ENCODE measurements at regions not wholly inside any gene's neighbourhood (a gene's known extent, or its start where the extent isn't known, plus 50 kb on each side); places are given as distances from the start of the nearest gene placed in this dataset.
A peak's percentile ranks its signal among the peaks of the same experiment; 100 is the strongest.
"Not testable (repeated sequence)": the region's sequence is repeated elsewhere in the genome, so short reads cannot be mapped to it uniquely, and the experiment has no call there.

DNA sequence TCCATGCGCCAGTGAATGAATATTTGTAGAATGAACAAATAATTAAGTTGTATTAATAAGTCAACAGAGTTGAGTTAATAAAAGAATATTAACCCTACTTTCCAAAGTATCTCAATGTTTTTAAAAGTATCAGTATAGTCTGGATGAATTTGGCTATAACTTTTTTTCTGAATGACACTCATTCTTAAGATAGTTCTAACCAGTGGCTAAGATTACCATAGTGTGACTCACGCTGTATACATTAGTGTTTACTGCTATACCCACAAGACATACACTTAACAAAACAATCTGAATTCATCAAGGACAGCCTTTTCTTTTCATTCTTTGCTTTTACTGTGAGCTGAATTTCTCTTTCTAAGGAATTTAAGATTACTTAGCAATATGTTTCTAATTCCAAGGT lies 77.0 kb upstream of the PDE1A start:
- H3K27ac ChIP-seq = no peak overlapping the region
- TF ChIP-seq POLR2A (IDR thresholded peaks at IDR 0.05) (no peak), POLR2AphosphoS5 (IDR thresholded peaks at IDR 0.05) (no peak), EP300 (IDR thresholded peaks at IDR 0.05) (no peak)
- TF ChIP-seq, protein P1, sequence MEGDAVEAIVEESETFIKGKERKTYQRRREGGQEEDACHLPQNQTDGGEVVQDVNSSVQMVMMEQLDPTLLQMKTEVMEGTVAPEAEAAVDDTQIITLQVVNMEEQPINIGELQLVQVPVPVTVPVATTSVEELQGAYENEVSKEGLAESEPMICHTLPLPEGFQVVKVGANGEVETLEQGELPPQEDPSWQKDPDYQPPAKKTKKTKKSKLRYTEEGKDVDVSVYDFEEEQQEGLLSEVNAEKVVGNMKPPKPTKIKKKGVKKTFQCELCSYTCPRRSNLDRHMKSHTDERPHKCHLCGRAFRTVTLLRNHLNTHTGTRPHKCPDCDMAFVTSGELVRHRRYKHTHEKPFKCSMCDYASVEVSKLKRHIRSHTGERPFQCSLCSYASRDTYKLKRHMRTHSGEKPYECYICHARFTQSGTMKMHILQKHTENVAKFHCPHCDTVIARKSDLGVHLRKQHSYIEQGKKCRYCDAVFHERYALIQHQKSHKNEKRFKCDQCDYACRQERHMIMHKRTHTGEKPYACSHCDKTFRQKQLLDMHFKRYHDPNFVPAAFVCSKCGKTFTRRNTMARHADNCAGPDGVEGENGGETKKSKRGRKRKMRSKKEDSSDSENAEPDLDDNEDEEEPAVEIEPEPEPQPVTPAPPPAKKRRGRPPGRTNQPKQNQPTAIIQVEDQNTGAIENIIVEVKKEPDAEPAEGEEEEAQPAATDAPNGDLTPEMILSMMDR (IDR thresholded peaks at IDR 0.05) = no peak
- H3K36me3 ChIP-seq = no peaks in the 10 kb centered on the region
- no peak for ATAC-seq
- H3K27me3 ChIP-seq = no peaks in the 10 kb centered on the region
- H3K9me3 ChIP-seq = no peaks in the 10 kb centered on the region
- no peaks in the 10 kb centered on the region for H3K4me1 ChIP-seq
- WGBS, 2 donors (ENCODE audit: low coverage in 1 of 2) = 89 to 100% methylated on average over 2 of the region's 2 CpGs
- no peak overlapping the region for H3K4me3 ChIP-seq

DNA sequence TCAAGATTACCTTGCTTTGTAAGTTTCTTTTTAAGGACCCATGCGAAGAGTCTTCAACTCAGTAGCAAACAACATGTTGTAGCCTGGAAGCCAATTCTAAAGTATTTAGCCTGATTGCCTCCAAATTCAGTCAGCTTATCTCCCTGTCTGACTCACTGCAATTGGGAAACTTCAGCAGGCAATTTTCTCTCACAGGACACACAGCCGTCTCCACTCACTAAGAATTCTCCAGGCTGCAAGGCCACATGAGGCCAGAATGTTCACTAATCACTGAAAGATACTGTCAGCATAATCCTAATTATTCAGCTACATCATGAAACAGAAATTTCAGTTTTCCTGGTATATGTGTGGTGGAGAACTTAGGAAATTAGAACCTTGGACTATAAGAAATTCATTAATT lies 78.1 kb upstream of the PDE1A start:
- no peak overlapping the region for H3K4me3 ChIP-seq
- no peaks in the 10 kb centered on the region for H3K36me3 ChIP-seq
- no peaks in the 10 kb centered on the region for H3K27me3 ChIP-seq
- H3K9me3 ChIP-seq = no peaks in the 10 kb centered on the region
- WGBS, 2 donors (ENCODE audit: low coverage in 1 of 2) = 53 to 79% methylated on average over 2 of the region's 2 CpGs
- TF ChIP-seq, protein P1 (IDR thresholded peaks at IDR 0.05) = no peak
- TF ChIP-seq EP300 (IDR thresholded peaks at IDR 0.05) = no peak
- no peak for TF ChIP-seq POLR2AphosphoS5 (IDR thresholded peaks at IDR 0.05)
- no peak for TF ChIP-seq POLR2A (IDR thresholded peaks at IDR 0.05)
- no peak overlapping the region for H3K27ac ChIP-seq
- ATAC-seq = peak; percentile 65
- H3K4me1 ChIP-seq = no peaks in the 10 kb centered on the region

DNA sequence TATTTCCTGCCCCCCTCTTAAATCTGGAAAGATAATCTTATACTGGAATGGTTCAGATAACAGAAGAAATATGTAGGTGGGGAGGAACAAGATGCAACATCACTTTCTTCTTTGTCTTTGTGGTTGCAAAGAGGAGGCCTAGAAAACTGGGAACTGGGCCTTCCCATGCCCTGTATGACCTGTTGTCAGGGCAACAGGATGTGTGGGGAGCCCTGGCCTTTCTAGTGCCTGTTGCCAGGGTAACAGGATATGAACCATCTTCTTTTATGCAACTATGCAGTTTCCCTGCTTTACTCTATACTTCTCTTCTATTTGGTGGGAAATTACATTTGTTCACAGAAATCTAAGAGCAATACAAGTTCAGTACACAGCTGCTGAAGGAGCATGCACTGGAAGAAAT lies 79.8 kb upstream of the PDE1A start:
- no peaks in the 10 kb centered on the region for H3K27me3 ChIP-seq
- TF ChIP-seq POLR2A (IDR thresholded peaks at IDR 0.05) = no peak
- no peak overlapping the region for H3K4me3 ChIP-seq
- no peaks in the 10 kb centered on the region for H3K9me3 ChIP-seq
- no peak overlapping the region for H3K27ac ChIP-seq
- H3K4me1 ChIP-seq = no peaks in the 10 kb centered on the region
- no peaks in the 10 kb centered on the region for H3K36me3 ChIP-seq
- ATAC-seq = no peak

DNA sequence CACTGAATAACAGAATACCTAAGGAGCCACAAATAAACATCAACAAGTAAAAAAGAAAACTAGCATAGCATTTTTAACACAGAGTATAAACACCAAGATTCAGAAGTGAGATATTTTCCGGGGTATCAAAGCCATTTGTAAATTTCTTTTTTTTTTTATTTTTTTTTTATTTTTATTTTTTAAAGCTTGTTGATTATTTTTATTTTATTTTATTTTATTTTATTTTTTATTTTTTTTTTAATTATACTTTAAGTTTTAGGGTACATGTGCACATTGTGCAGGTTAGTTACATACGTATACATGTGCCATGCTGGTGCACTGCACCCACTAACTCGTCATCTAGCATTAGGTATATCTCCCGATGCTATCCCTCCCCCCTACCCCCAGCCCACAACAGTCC lies 81.7 kb upstream of the PDE1A start:
- H3K4me3 ChIP-seq, H3K27ac ChIP-seq, H3K36me3 ChIP-seq, H3K9me3 ChIP-seq, H3K27me3 ChIP-seq, ATAC-seq, H3K4me1 ChIP-seq: not testable (repeated sequence)
- WGBS, 2 donors (ENCODE audit: low coverage in 1 of 2) = 76 to 94% methylated on average over 3 of the region's 4 CpGs

DNA sequence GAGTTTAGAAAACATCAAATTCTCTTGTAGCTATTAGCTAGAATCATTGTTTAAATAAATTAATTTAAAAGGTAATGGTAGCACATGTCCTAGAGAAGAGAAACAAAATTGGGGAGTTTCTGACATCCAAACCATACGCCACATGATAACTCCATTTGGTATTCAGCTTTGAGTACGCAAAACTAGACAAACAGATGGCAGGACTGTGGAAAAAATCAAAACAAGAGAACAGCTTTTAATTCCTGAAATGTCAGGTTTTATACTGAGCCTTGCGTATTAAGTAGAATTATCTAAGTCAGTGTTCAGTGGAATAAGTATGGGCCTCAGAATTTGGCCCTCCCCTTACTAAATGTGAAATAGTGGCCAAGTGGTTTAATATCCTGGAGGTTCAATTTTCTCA lies 82.4 kb upstream of the PDE1A start:
- H3K36me3 ChIP-seq = no peaks in the 10 kb centered on the region
- 93 to 97% methylated on average over 3 of the region's 3 CpGs for WGBS, 2 donors (ENCODE audit: low coverage in 1 of 2)
- no peak for ATAC-seq
- no peak overlapping the region for H3K4me3 ChIP-seq
- TF ChIP-seq POLR2AphosphoS5 (IDR thresholded peaks at IDR 0.05) (no peak), POLR2A (IDR thresholded peaks at IDR 0.05) (no peak), EP300 (IDR thresholded peaks at IDR 0.05) (no peak)
- TF ChIP-seq, protein P1 (IDR thresholded peaks at IDR 0.05) = no peak
- H3K9me3 ChIP-seq = peaks cover 0 to 3% (median 0%) of the 10 kb centered on the region in 3 donors
- H3K4me1 ChIP-seq = no peaks in the 10 kb centered on the region
- no peak overlapping the region for H3K27ac ChIP-seq
- H3K27me3 ChIP-seq = no peaks in the 10 kb centered on the region

DNA sequence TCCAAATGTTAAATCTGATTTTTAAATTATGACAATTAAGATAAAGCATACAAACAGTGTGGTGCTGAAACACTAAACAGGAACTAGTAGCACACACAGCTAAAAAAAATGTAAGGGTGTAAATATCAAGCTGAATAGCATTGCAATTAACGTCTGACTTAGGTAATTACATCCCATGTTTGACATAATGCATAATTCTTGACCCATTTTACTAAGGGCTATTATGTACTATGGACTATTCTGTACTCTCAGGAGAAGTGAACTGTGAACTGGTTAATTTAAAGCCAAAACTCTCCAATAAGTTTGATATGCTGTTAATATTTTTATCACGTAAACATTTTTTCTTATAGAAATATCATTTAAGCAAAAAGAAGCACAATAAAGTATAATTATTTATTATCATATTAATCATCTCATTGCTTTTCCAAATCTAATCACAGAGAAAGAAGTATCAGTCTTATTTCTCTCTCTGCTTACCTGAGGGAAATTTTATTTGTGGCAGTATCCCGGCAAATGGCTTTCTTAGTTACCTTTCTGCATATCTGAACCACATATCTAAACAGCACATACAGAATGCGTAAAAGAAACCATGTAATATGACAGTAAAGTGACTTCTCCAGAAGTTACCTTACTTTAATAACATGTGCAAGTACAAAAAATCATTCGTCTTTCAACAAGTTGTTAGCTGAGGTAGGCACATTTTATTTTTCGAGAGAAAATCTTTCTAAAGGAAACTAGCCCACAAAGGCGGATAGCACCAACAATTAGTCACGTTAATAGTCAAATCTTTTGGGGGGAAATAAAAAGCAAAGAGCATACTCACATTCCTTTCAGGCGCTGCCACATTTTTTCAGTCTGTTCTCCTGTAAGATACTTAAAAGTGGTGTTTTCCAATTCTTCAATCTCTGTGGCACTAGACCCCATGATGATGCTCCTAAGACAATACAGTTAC lies 94.9 kb upstream of the PDE1A start:
- peaks cover 0 to 4% (median 0%) of the 10 kb centered on the region in 3 donors for H3K4me1 ChIP-seq
- no peaks in the 10 kb centered on the region for H3K27me3 ChIP-seq
- H3K36me3 ChIP-seq = no peaks in the 10 kb centered on the region
- no peak overlapping the region for H3K4me3 ChIP-seq
- 83 to 93% methylated on average over 9 of the region's 9 CpGs for WGBS, 2 donors (ENCODE audit: low coverage in 1 of 2)
- no peak for TF ChIP-seq POLR2A (IDR thresholded peaks at IDR 0.05)
- TF ChIP-seq, protein P1 (IDR thresholded peaks at IDR 0.05) = no peak
- no peak for TF ChIP-seq EP300 (IDR thresholded peaks at IDR 0.05)
- no peak for TF ChIP-seq POLR2AphosphoS5 (IDR thresholded peaks at IDR 0.05)
- no peak overlapping the region for H3K27ac ChIP-seq
- H3K9me3 ChIP-seq = no peaks in the 10 kb centered on the region
- no peak for ATAC-seq

All from gastroesophageal sphincter (tissue), 4 donors.